T-helper 1 cell treated with Interleukin-12 subunit alpha and Interleukin-12 subunit beta and Interleukin-4 antibody, amounts not matched to agents 30 ng/mL and 1 ng/mL, for 36 hours (primary cell): ENCODE measurements at regions not wholly inside any gene's neighbourhood (a gene's known extent, or its start where the extent isn't known, plus 50 kb on each side); places are given as distances from the start of the nearest gene placed in this dataset.

Experiments used
- intact Hi-C: fragments of 100-400 bp; cut with micrococcal nuclease; formaldehyde crosslinking; loops from one replicate; pipeline ENCODE4 v1.15.1; 2024

- intact Hi-C loops = loop anchor here (1.0 to 5.0 kb wide), 7 partner anchors 87 to 714 kb away; no protein-coding TSS in a partner anchor
Measured at GRCh38 chr7:35537067-35538023, 157.6 kb downstream of the HERPUD2 start.

GRCh38 chr7:35536396-35536826 is 158.5 kb downstream of the HERPUD2 start:
- intact Hi-C loops = loop anchor here (2.0 to 5.0 kb wide), 2 partner anchors 191 to 346 kb away; no protein-coding TSS in a partner anchor

- intact Hi-C loops = no loop called here
Measured at GRCh38 chr7:35533902-35534301, 161.0 kb downstream of the HERPUD2 start.

- intact Hi-C loops = no loop called here
Measured at GRCh38 chr7:35530124-35531109, 164.5 kb downstream of the HERPUD2 start.

GRCh38 chr7:35529713-35530112 is 165.2 kb downstream of the HERPUD2 start:
- intact Hi-C loops = no loop called here

- intact Hi-C loops = no loop called here
Measured at GRCh38 chr7:35528381-35528977, 166.5 kb downstream of the HERPUD2 start.

GRCh38 chr7:35526645-35527044 is 168.3 kb downstream of the HERPUD2 start:
- intact Hi-C loops = no loop called here

- intact Hi-C loops = no loop called here
Measured at GRCh38 chr7:35524112-35524804, 170.7 kb downstream of the HERPUD2 start.

- intact Hi-C loops = no loop called here
Measured at GRCh38 chr7:35523292-35523691, 171.6 kb downstream of the HERPUD2 start.

- intact Hi-C loops = no loop called here
Measured at GRCh38 chr7:35522697-35523096, 172.2 kb downstream of the HERPUD2 start.

- intact Hi-C loops = loop anchor here (2.0 kb wide), 1 partner anchor 449 kb away; no protein-coding TSS in a partner anchor
Measured at GRCh38 chr7:35521941-35522340, 173.0 kb downstream of the HERPUD2 start.

- intact Hi-C loops = loop anchor here (1.0 to 2.0 kb wide), 4 partner anchors 96 to 698 kb away; no protein-coding TSS in a partner anchor
Measured at GRCh38 chr7:35520810-35521625, 173.9 kb downstream of the HERPUD2 start.

- intact Hi-C loops = loop anchor here (1.0 to 2.0 kb wide), 4 partner anchors 95 to 697 kb away; no protein-coding TSS in a partner anchor
Measured at GRCh38 chr7:35519971-35520809, 174.7 kb downstream of the HERPUD2 start.

- intact Hi-C loops = no loop called here
Measured at GRCh38 chr7:35518767-35519166, 176.2 kb downstream of the HERPUD2 start.

GRCh38 chr7:35516498-35516897 is 178.4 kb downstream of the HERPUD2 start:
- intact Hi-C loops = no loop called here

GRCh38 chr7:35513828-35514227 is 181.1 kb downstream of the HERPUD2 start:
- intact Hi-C loops = no loop called here

GRCh38 chr7:35513195-35513594 is 181.7 kb downstream of the HERPUD2 start:
- intact Hi-C loops = no loop called here

- intact Hi-C loops = no loop called here
Measured at GRCh38 chr7:35512716-35513115, 182.2 kb downstream of the HERPUD2 start.
